OCI-LY1 (cell line): ENCODE measurements at regions not wholly inside any gene's neighbourhood (a gene's known extent, or its start where the extent isn't known, plus 50 kb on each side); places are given as distances from the start of the nearest gene placed in this dataset.

Experiments used
- H2AFZ ChIP-seq: fragments of 200-600 bp; sonication (generic), shearing (Covaris generic); 2 replicates; pipeline ENCODE4 v1.6.0; 2014; ENCODE audit warnings: antibody characterized with exemption, mild to moderate bottlenecking, low read length
- H3F3A ChIP-seq: fragments of 200-600 bp; sonication (generic), shearing (Covaris generic); 2 replicates; pipeline ENCODE4 v1.6.0; 2014; ENCODE audit warnings: mild to moderate bottlenecking, antibody characterized with exemption, low read length, moderate library complexity; ENCODE audit not compliant: insufficient read depth
- H3K27ac ChIP-seq: fragments of 200-600 bp; sonication (generic); 2 replicates; pipeline ENCODE4 v1.5.1; 2014; ENCODE audit warnings: low read length, mixed run types, mild to moderate bottlenecking, low read depth; ENCODE audit not compliant: poor library complexity, severe bottlenecking
- H3K27me3 ChIP-seq: fragments of 200-600 bp; sonication (generic); 2 replicates; pipeline ENCODE4 v1.6.0; 2014; ENCODE audit warnings: antibody characterized with exemption, mild to moderate bottlenecking, low read length, moderate library complexity; ENCODE audit not compliant: insufficient read depth
- H3K36me3 ChIP-seq: fragments of 200-600 bp; sonication (generic); 2 replicates; pipeline ENCODE4 v1.6.1; 2014; ENCODE audit warnings: mild to moderate bottlenecking, antibody characterized with exemption, low read length, moderate library complexity, mixed read lengths; ENCODE audit not compliant: insufficient read depth
- H3K4me1 ChIP-seq: fragments of 200-600 bp; sonication (generic); 2 replicates; pipeline ENCODE4 v1.5.1; 2014; ENCODE audit warnings: mild to moderate bottlenecking, low read length, moderate library complexity; ENCODE audit not compliant: insufficient read depth, severe bottlenecking
- H3K4me2 ChIP-seq: fragments of 200-600 bp; sonication (generic), shearing (Covaris generic); 2 replicates; pipeline ENCODE4 v1.6.1; 2014; ENCODE audit warnings: low read length
- H3K4me3 ChIP-seq: fragments of 200-600 bp; sonication (generic); 2 replicates; pipeline ENCODE4 v1.5.1; 2014; ENCODE audit warnings: low read length, low read depth, mild to moderate bottlenecking, mixed read lengths; ENCODE audit not compliant: poor library complexity, severe bottlenecking
- H3K79me2 ChIP-seq: fragments of 200-600 bp; shearing (Covaris generic); 2 replicates; pipeline ENCODE4 v1.6.1; 2016; ENCODE audit warnings: mixed run types, low read length, mixed read lengths; ENCODE audit not compliant: insufficient read depth
- H3K9ac ChIP-seq: fragments of 200-600 bp; sonication (generic), shearing (Covaris generic); 2 replicates; pipeline ENCODE4 v1.6.1; 2014; ENCODE audit warnings: mild to moderate bottlenecking, low read length, mixed read lengths
- H3K9me2 ChIP-seq: fragments of 200-600 bp; sonication (generic), shearing (Covaris generic); 2 replicates; pipeline ENCODE4 v1.6.1; 2014; ENCODE audit warnings: low read depth, mild to moderate bottlenecking, low read length, mixed read lengths
- H3K9me3 ChIP-seq: fragments of 200-600 bp; shearing (Covaris generic); 2 replicates; pipeline ENCODE4 v1.6.1; 2014; ENCODE audit warnings: low read length, mixed read lengths
- H4K20me1 ChIP-seq: fragments of 200-600 bp; sonication (generic), shearing (Covaris generic); 2 replicates; pipeline ENCODE4 v1.6.0; 2016; ENCODE audit warnings: mild to moderate bottlenecking, low read length; ENCODE audit not compliant: insufficient read depth
- EZH2 ChIP-seq: fragments of 200-600 bp; sonication (generic), shearing (Covaris generic); IDR thresholded peaks from 2 replicates; pipeline ENCODE4 v1.8.0; 2017; ENCODE audit warnings: borderline replicate concordance, mixed run types, mild to moderate bottlenecking, antibody characterized with exemption, low read length, moderate library complexity, mixed read lengths
- TF ChIP-seq, protein P1 (sequence below): fragments of 200-600 bp; sonication (generic), shearing (Covaris generic); IDR thresholded peaks from 2 replicates; pipeline ENCODE4 v1.5.1; 2017; ENCODE audit warnings: mild to moderate bottlenecking, antibody characterized with exemption, low read length, moderate library complexity, mixed read lengths

- Histone ChIP-seq H3K4me1 (no peaks in the 10 kb centered on the region), H2AFZ (no peak overlapping the region), H3K4me2 (no peak overlapping the region), H3K9me3 (0 out of 2 replicates have a peak, but pooled peaks cover under 1% of the 10 kb centered on the region), H3K27me3 (peaks cover 8% of the 10 kb centered on the region), H3K9me2 (no peaks in the 10 kb centered on the region), H3F3A (no peaks in the 10 kb centered on the region), H3K36me3 (no peaks in the 10 kb centered on the region), H3K27ac (no peak overlapping the region), H4K20me1 (no peaks in the 10 kb centered on the region), H3K4me3 (no peak overlapping the region), H3K9ac (no peak overlapping the region), H3K79me2 (no peaks in the 10 kb centered on the region)
- no peak for TF ChIP-seq EZH2
- TF ChIP-seq, protein P1, sequence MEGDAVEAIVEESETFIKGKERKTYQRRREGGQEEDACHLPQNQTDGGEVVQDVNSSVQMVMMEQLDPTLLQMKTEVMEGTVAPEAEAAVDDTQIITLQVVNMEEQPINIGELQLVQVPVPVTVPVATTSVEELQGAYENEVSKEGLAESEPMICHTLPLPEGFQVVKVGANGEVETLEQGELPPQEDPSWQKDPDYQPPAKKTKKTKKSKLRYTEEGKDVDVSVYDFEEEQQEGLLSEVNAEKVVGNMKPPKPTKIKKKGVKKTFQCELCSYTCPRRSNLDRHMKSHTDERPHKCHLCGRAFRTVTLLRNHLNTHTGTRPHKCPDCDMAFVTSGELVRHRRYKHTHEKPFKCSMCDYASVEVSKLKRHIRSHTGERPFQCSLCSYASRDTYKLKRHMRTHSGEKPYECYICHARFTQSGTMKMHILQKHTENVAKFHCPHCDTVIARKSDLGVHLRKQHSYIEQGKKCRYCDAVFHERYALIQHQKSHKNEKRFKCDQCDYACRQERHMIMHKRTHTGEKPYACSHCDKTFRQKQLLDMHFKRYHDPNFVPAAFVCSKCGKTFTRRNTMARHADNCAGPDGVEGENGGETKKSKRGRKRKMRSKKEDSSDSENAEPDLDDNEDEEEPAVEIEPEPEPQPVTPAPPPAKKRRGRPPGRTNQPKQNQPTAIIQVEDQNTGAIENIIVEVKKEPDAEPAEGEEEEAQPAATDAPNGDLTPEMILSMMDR: no peak
These were observed 114.5 kb downstream of the RMI2 start for GRCh38 chr16:11459722-11460121.

- TF ChIP-seq, protein P1: no peak
- TF ChIP-seq EZH2: no peak
- Histone ChIP-seq H3K27ac (no peak overlapping the region), H3F3A (no peaks in the 10 kb centered on the region), H3K36me3 (no peaks in the 10 kb centered on the region), H3K9ac (no peak overlapping the region), H3K9me3 (no peaks in the 10 kb centered on the region), H2AFZ (no peak overlapping the region), H3K27me3 (peaks cover 8% of the 10 kb centered on the region), H3K4me3 (no peak overlapping the region), H3K4me1 (no peaks in the 10 kb centered on the region), H3K79me2 (no peaks in the 10 kb centered on the region), H4K20me1 (no peaks in the 10 kb centered on the region), H3K9me2 (no peaks in the 10 kb centered on the region), H3K4me2 (no peak overlapping the region)
These were observed 115.7 kb downstream of the RMI2 start for GRCh38 chr16:11460820-11461594.

- no peak overlapping the region for H3K9ac ChIP-seq
- no peak overlapping the region for H3K4me2 ChIP-seq
- H3K27me3 ChIP-seq: peaks cover 8% of the 10 kb centered on the region
- no peak overlapping the region for H2AFZ ChIP-seq
- no peaks in the 10 kb centered on the region for H3K9me2 ChIP-seq
- H3F3A ChIP-seq: no peaks in the 10 kb centered on the region
- no peak overlapping the region for H3K27ac ChIP-seq
- no peaks in the 10 kb centered on the region for H3K36me3 ChIP-seq
- H3K4me3 ChIP-seq: no peak overlapping the region
- no peak for TF ChIP-seq EZH2
- TF ChIP-seq, protein P1: no peak
- H3K9me3 ChIP-seq: no peaks in the 10 kb centered on the region
- no peaks in the 10 kb centered on the region for H3K79me2 ChIP-seq
- no peaks in the 10 kb centered on the region for H3K4me1 ChIP-seq
- H4K20me1 ChIP-seq: no peaks in the 10 kb centered on the region
These were observed 116.3 kb downstream of the RMI2 start for GRCh38 chr16:11461595-11461990.
